ENCODE measurements at regions not wholly inside any gene's neighbourhood (a gene's known extent, or its start where the extent isn't known, plus 50 kb on each side); places are given as distances from the start of the nearest gene placed in this dataset.

GRCh38 chr4:53703267-53703655 lies 112.0 kb upstream of the LNX1 start:
- TF ChIP-seq CTCF (IDR thresholded peaks at IDR 0.05), result no peak
- TF ChIP-seq POLR2A (IDR thresholded peaks at IDR 0.05), result no peak
